Nephron (organoid): ENCODE measurements at regions not wholly inside any gene's neighbourhood (a gene's known extent, or its start where the extent isn't known, plus 50 kb on each side); places are given as distances from the start of the nearest gene placed in this dataset.

Experiments used
- H3K27ac Mint-ChIP-seq, 3 experiments: 2 replicates each; pipeline ENCODE4 v1.8.0; 2020; ENCODE audit warnings: mixed read lengths in 3 of 3, mild to moderate bottlenecking in 2 of 3, moderate library complexity in 1 of 3
- H3K27me3 Mint-ChIP-seq: 2 replicates; pipeline ENCODE4 v1.8.0; 2021; ENCODE audit warnings: low read depth, mild to moderate bottlenecking, moderate library complexity, mixed read lengths
- H3K36me3 Mint-ChIP-seq: 2 replicates; pipeline ENCODE4 v1.8.0; 2020; ENCODE audit warnings: low read depth, mixed read lengths
- H3K4me1 Mint-ChIP-seq: 2 replicates; pipeline ENCODE4 v1.8.0; 2020; ENCODE audit warnings: mixed read lengths
- H3K4me3 Mint-ChIP-seq, 3 experiments: 2 replicates each; pipeline ENCODE4 v1.8.0; 2020; ENCODE audit warnings: mild to moderate bottlenecking in 3 of 3, mixed read lengths in 3 of 3, moderate library complexity in 2 of 3
- H3K9me3 Mint-ChIP-seq: 2 replicates; pipeline ENCODE4 v1.8.0; 2020; ENCODE audit warnings: mixed read lengths
- CTCF ChIP-seq, 3 experiments: fragments of 200-600 bp; sonication (generic); IDR thresholded peaks; one replicate each; pipeline ENCODE4 v1.5.0; 2021; ENCODE audit warnings: antibody characterized with exemption in 3 of 3; ENCODE audit not compliant: unreplicated experiment in 3 of 3

- Mint-ChIP-seq H3K36me3 (no peaks in the 10 kb centered on the region), H3K27me3 (no peaks in the 10 kb centered on the region), H3K4me1 (no peaks in the 10 kb centered on the region), H3K27ac (no peak overlapping the region), H3K4me3 (no peak overlapping the region), H3K9me3 (no peaks in the 10 kb centered on the region)
- no peak for TF ChIP-seq CTCF (IDR thresholded peaks at IDR 0.05; ENCODE audit: unreplicated experiment in 3 of 3)
Observed at GRCh38 chr13:84191139-84191538, 308.9 kb upstream of the SLITRK1 start.

- no peak for TF ChIP-seq CTCF (IDR thresholded peaks at IDR 0.05; ENCODE audit: unreplicated experiment in 3 of 3)
- H3K27ac Mint-ChIP-seq = no peak overlapping the region
- no peaks in the 10 kb centered on the region for H3K27me3 Mint-ChIP-seq
- no peaks in the 10 kb centered on the region for H3K36me3 Mint-ChIP-seq
- no peaks in the 10 kb centered on the region for H3K4me1 Mint-ChIP-seq
- H3K9me3 Mint-ChIP-seq = peaks cover 5% of the 10 kb centered on the region
- H3K4me3 Mint-ChIP-seq = no peak overlapping the region
Observed at GRCh38 chr13:84187626-84188025, 305.4 kb upstream of the SLITRK1 start.

- Mint-ChIP-seq H3K9me3 (no peaks in the 10 kb centered on the region), H3K36me3 (no peaks in the 10 kb centered on the region), H3K27ac (no peak overlapping the region), H3K4me3 (no peak overlapping the region), H3K27me3 (no peaks in the 10 kb centered on the region), H3K4me1 (no peaks in the 10 kb centered on the region)
- no peak for TF ChIP-seq CTCF (IDR thresholded peaks at IDR 0.05; ENCODE audit: unreplicated experiment in 3 of 3)
Observed at GRCh38 chr13:84139561-84140158, 257.4 kb upstream of the SLITRK1 start.

- no peak for TF ChIP-seq CTCF (IDR thresholded peaks at IDR 0.05; ENCODE audit: unreplicated experiment in 3 of 3)
- no peaks in the 10 kb centered on the region for H3K27me3 Mint-ChIP-seq
- no peaks in the 10 kb centered on the region for H3K9me3 Mint-ChIP-seq
- H3K36me3 Mint-ChIP-seq = no peaks in the 10 kb centered on the region
- no peak overlapping the region for H3K27ac Mint-ChIP-seq
- no peak overlapping the region for H3K4me3 Mint-ChIP-seq
- H3K4me1 Mint-ChIP-seq = no peaks in the 10 kb centered on the region
Observed at GRCh38 chr13:84137292-84137691, 255.0 kb upstream of the SLITRK1 start.

- H3K27me3 Mint-ChIP-seq = no peaks in the 10 kb centered on the region
- H3K9me3 Mint-ChIP-seq = no peaks in the 10 kb centered on the region
- H3K4me1 Mint-ChIP-seq = no peaks in the 10 kb centered on the region
- no peak overlapping the region for H3K4me3 Mint-ChIP-seq
- H3K36me3 Mint-ChIP-seq = no peaks in the 10 kb centered on the region
- TF ChIP-seq CTCF (IDR thresholded peaks at IDR 0.05; ENCODE audit: unreplicated experiment in 3 of 3) = no peak
- no peak overlapping the region for H3K27ac Mint-ChIP-seq
Observed at GRCh38 chr13:84136582-84136981, 254.3 kb upstream of the SLITRK1 start.

- no peak overlapping the region for H3K27ac Mint-ChIP-seq
- TF ChIP-seq CTCF (IDR thresholded peaks at IDR 0.05; ENCODE audit: unreplicated experiment in 3 of 3) = no peak
- no peaks in the 10 kb centered on the region for H3K4me1 Mint-ChIP-seq
- H3K36me3 Mint-ChIP-seq = no peaks in the 10 kb centered on the region
- H3K27me3 Mint-ChIP-seq = no peaks in the 10 kb centered on the region
- H3K4me3 Mint-ChIP-seq = no peak overlapping the region
- H3K9me3 Mint-ChIP-seq = no peaks in the 10 kb centered on the region
Observed at GRCh38 chr13:84132491-84132890, 250.2 kb upstream of the SLITRK1 start.
